H7 (cell line): ENCODE measurements at regions not wholly inside any gene's neighbourhood (a gene's known extent, or its start where the extent isn't known, plus 50 kb on each side); places are given as distances from the start of the nearest gene placed in this dataset.
A peak's percentile ranks its signal among the peaks of the same experiment; 100 is the strongest.
"Not testable (repeated sequence)": the region's sequence is repeated elsewhere in the genome, so short reads cannot be mapped to it uniquely, and the experiment has no call there.

Experiments used
- DNase-seq: peaks from one replicate; pipeline ENCODE4 v3.0.0; 2012
- H3K27me3 ChIP-seq: 2 replicates; pipeline ENCODE4 v1.6.0; 2011; ENCODE audit warnings: mild to moderate bottlenecking, low read length; ENCODE audit not compliant: control insufficient read depth, insufficient read depth
- H3K36me3 ChIP-seq: replicated peaks from 2 replicates; pipeline ENCODE4 v1.5.1; 2011; ENCODE audit warnings: low read length; ENCODE audit not compliant: control insufficient read depth, insufficient read depth
- H3K4me3 ChIP-seq: 2 replicates; pipeline ENCODE4 v1.5.1; 2011; ENCODE audit warnings: low read depth, mild to moderate bottlenecking, control low read depth, low read length, moderate library complexity; ENCODE audit not compliant: insufficient read depth

GRCh38 chr9:32875242-32875641, 91.9 kb downstream of the TMEM215 start:
- H3K4me3 ChIP-seq: no peak overlapping the region
- H3K27me3 ChIP-seq: no peaks in the 10 kb centered on the region
- no peak for DNase-seq
- H3K36me3 ChIP-seq: no peaks in the 10 kb centered on the region

DNA sequence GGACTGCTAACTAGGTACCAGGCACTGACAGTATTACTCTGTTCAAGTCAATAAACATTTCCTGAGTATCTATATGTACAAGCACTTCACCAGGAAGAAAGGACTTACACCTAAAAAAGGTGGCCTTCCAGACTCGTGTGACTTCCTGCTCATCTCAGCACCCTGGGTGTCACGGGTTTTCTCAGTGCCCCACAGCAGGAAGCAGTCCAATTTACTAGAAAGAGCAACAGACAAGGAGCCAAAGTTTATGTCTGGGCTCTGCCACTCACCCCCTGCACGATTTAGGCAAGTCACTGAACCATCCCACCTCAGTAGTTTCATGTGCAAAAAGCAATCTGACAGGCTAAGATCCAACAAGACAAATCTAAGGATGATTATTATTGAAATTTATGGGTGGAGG, 92.4 kb downstream of the TMEM215 start:
- no peaks in the 10 kb centered on the region for H3K36me3 ChIP-seq
- no peaks in the 10 kb centered on the region for H3K27me3 ChIP-seq
- DNase-seq: no peak
- H3K4me3 ChIP-seq: no peak overlapping the region

DNA sequence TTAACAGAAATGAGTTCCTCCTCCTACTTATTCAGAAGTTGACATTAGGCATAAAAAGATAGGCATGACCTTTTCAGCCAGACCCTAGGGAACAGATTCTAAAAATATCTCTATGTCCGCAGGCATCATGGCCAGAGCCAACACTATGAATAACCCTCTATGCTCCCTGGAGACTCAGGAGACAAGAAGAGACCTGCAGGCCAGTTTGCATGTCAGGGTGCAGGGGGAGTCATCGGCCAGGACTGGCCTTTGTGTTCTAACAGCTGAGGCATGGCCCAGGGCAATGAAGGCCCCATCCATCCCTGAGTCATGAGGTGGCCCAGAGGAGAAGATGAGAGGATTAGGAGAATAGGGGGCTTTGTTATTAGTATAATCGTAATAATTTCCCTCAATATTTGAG, 93.8 kb downstream of the TMEM215 start:
- DNase-seq: no peak
- no peaks in the 10 kb centered on the region for H3K36me3 ChIP-seq
- no peaks in the 10 kb centered on the region for H3K27me3 ChIP-seq
- H3K4me3 ChIP-seq: no peak overlapping the region

GRCh38 chr9:32877639-32878217, 94.4 kb downstream of the TMEM215 start:
- Histone ChIP-seq H3K4me3 (no peak overlapping the region), H3K27me3 (no peaks in the 10 kb centered on the region), H3K36me3 (no peaks in the 10 kb centered on the region)
- DNase-seq: no peak

GRCh38 chr9:32879335-32879734, 96.0 kb downstream of the TMEM215 start:
- Histone ChIP-seq H3K36me3 (no peaks in the 10 kb centered on the region), H3K4me3 (no peak overlapping the region), H3K27me3 (no peaks in the 10 kb centered on the region)
- peak; percentile 15 for DNase-seq

GRCh38 chr9:32881948-32882347, 98.6 kb downstream of the TMEM215 start:
- no peak overlapping the region for H3K4me3 ChIP-seq
- no peaks in the 10 kb centered on the region for H3K36me3 ChIP-seq
- DNase-seq: no peak
- H3K27me3 ChIP-seq: no peaks in the 10 kb centered on the region

DNA sequence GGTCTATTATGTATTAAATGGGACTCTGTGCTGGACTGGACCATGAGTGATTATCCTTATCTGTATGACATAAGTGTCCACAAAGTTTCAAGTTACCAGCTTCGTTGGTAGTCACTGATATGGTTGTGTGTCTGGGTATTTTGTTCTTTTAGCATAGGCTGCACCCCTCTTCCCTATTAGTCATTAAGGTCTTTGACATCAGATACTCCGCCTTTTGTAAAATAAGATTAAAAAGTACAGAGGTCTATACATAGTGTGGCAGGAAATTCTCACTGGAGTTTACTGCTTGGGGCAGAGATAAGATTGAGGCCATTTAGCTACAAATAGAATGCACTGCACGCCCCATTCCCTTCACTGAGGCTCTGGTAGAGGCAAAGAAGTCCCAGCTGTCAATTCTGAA, 99.4 kb downstream of the TMEM215 start:
- no peaks in the 10 kb centered on the region for H3K27me3 ChIP-seq
- no peak for DNase-seq
- H3K4me3 ChIP-seq: no peak overlapping the region
- H3K36me3 ChIP-seq: no peaks in the 10 kb centered on the region

DNA sequence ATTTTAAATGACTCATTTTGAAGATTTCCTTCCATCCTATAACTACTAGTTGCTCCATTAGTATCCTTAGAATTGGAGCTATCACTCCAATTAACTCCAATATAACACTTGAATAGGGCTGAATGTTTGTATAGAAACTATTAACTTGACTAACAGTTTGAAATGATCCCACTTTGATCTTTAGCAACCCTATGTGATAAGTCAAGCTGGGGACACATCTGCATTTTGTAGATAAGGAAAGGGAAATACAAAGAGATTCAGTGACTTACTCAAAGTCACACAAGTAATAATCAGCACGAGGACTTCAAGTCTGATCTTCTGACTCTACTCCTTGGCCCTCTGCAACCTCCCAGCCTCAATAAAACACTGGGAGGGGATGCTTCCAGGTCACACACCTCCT, 101.1 kb downstream of the TMEM215 start:
- H3K27me3 ChIP-seq: no peaks in the 10 kb centered on the region
- no peaks in the 10 kb centered on the region for H3K36me3 ChIP-seq
- no peak for DNase-seq
- H3K4me3 ChIP-seq: no peak overlapping the region

GRCh38 chr9:32886021-32886420, 102.7 kb downstream of the TMEM215 start:
- no peak for DNase-seq
- H3K36me3 ChIP-seq: no peaks in the 10 kb centered on the region
- H3K4me3 ChIP-seq: no peak overlapping the region
- H3K27me3 ChIP-seq: no peaks in the 10 kb centered on the region

DNA sequence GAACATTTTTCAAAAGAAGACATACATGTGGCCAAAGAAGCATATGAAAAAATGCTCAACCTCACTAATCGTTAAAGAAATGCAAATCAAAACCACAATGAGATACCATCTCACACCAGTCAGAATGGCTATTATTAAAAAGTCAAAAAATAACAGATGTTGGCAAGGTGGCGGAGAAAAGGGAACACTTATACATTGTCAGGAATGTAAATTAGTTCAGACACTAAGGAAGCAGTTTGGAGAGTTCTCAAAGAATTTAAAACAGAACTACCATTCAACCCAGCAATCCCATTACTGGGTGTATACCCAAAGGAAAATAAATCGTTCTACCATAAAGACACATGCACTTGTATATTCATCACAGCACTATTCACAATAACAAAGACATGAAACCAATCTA, 106.9 kb downstream of the APTX start:
- not testable (repeated sequence) for H3K4me3 ChIP-seq, H3K27me3 ChIP-seq, H3K36me3 ChIP-seq, DNase-seq

- H3K36me3 ChIP-seq: no peaks in the 10 kb centered on the region
- H3K27me3 ChIP-seq: no peaks in the 10 kb centered on the region
- no peak for DNase-seq
- H3K4me3 ChIP-seq: no peak overlapping the region
Measured at GRCh38 chr9:32899181-32899580, 102.2 kb downstream of the APTX start.

DNA sequence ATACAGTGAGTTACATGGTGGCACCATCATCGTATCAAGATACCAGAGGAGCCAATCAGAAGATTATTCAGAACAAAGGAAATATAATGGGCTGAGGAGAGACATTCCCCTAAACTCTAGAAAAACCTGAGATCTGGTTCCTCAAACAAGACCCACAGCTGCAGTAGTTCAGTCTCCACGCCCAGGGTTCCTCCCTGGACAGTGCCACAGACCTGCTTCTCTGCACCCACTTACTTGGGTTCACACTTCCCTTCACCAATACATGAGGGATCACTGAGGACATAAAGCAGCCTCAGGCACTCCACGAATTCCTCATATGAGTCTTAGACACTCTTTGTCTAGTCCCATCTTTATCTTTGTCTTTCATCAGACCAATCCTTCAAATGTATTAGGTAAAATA, 101.7 kb downstream of the APTX start:
- Histone ChIP-seq H3K4me3 (no peak overlapping the region), H3K36me3 (no peaks in the 10 kb centered on the region), H3K27me3 (no peaks in the 10 kb centered on the region)
- DNase-seq: no peak

GRCh38 chr9:32906213-32906612, 95.2 kb downstream of the APTX start:
- no peaks in the 10 kb centered on the region for H3K36me3 ChIP-seq
- H3K27me3 ChIP-seq: no peaks in the 10 kb centered on the region

DNA sequence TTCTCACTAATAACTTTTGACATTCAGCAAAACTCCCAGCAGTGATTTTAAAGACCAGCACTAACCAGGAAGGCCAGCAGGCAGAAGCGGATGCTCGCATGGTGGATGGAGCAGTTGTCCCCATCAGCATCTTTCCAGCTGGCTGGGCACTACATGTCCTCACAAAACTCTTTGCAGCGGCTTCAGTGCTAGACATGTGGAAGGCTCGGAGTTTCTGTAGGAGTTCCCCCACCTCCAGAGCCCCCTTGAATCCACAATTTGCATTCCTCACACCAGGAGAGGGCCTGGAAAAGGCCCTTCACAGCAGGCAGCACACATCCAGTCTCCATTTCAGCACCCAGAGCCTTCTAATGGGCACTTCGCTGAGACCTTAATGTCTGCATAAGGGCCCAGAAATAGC, 85.6 kb downstream of the APTX start:
- no peak for DNase-seq
- H3K36me3 ChIP-seq: no peaks in the 10 kb centered on the region
- no peaks in the 10 kb centered on the region for H3K27me3 ChIP-seq

More at GRCh38 chr9:32906213-32906612, 95.2 kb downstream of the APTX start:
- no peak for DNase-seq
- H3K4me3 ChIP-seq: no peak overlapping the region

DNA sequence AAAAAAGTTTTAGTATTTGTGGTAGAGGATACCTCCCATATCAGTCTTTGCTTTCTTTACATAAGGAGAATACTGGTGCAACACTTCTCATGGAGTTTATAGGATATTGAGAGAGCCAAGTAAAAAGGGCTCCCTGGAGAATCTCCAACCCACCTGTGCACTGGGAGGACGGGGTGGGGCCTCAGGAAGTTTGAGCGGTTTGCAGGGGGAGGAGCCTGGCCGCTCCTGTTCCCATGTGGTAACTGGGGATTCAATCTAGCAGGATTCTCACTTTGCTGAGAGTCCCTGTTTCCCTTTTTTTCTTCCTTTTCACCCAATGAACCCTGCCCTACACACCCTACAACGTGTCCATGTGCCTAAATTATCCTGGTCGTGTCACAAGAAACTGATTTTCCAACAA, 82.8 kb downstream of the APTX start:
- H3K4me3 ChIP-seq: no peak overlapping the region
- no peaks in the 10 kb centered on the region for H3K27me3 ChIP-seq
- no peaks in the 10 kb centered on the region for H3K36me3 ChIP-seq
- DNase-seq: no peak

More for the DNA sequence above, 85.6 kb downstream of the APTX start:
- no peak overlapping the region for H3K4me3 ChIP-seq
